ENCODE measurements at regions not wholly inside any gene's neighbourhood (a gene's known extent, or its start where the extent isn't known, plus 50 kb on each side); places are given as distances from the start of the nearest gene placed in this dataset.

DNA sequence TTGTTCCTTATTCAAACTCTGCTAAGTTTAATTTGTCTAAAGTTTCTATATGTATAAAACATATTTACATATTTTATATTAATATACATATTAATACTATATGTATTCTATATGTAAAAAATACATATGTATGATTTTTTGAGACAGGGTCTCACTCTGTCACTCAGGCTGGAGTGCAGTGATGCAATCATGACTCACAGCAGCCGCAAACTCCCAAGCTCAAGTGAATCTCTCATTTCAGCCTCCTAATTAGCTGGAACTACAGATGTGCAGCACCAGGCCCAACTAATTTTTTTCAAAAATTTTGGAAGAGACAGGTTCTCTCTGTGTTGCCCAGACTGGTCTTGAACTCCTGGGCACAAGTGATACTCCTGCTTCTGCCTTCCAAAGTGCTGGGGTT is 684.9 kb downstream of the TRAM1L1 start:
- no peak for DNase-seq

GRCh38 chr4:116397714-116398113 is 687.7 kb downstream of the TRAM1L1 start:
- no peak for DNase-seq

DNA sequence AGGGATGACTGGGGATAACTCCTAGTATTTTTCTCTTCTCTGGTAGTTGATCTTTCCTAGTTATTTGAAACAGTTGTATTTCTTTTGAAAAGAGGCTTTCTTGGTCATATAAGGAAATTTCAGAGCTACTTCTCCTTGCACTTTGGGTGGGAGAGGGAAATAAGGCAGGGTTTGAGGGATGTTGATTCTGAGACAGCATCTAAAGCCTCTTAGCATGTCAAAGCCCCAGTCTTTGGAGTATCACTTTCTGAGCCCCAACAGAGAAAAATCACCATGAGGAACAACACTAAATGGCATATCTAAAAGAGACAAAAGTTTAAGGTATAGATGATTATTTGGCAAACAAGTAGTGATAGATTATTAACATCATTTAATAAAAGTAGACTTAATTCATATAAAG is 688.1 kb downstream of the TRAM1L1 start:
- DNase-seq, result no peak

DNA sequence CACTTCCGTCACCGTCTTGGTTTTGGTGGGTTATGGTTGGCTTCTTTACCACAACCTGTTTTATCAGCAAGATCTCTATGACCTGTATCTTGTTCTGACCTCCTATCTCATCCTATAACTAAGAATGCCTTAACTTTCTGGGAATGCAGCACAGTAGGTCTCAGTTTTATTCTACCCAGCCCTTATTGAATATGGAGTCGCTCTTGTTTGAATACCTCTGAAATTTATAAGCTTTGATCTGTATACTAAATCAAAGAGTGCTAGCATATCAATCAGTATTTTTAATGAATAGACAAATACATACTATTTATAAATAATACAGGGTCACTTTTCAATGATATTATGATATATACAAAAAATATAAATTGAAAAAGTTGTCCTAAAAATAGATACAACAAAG is 690.0 kb downstream of the TRAM1L1 start:
- DNase-seq, result no peak

DNA sequence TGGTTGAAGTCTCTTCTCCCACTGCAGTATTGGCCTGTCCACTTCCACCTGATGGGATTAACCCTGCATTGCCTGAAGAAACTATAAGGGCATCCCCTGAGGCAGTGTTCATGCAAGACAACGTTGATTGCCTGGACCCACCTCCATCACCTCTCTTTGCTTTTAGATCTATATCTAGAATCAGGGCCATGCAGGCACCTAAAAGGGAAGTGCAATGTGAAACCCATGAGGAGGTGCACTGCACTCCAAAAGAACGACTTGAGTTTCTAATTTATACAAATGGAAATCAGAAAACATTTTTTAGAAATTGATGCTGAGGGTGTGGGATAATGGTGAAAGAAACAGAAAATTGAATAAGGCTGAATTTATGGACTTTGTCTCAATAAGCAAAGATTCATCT is 694.4 kb downstream of the TRAM1L1 start:
- DNase-seq, result no peak

GRCh38 chr4:116389139-116389538 is 696.2 kb downstream of the TRAM1L1 start:
- DNase-seq, result no peak

DNA sequence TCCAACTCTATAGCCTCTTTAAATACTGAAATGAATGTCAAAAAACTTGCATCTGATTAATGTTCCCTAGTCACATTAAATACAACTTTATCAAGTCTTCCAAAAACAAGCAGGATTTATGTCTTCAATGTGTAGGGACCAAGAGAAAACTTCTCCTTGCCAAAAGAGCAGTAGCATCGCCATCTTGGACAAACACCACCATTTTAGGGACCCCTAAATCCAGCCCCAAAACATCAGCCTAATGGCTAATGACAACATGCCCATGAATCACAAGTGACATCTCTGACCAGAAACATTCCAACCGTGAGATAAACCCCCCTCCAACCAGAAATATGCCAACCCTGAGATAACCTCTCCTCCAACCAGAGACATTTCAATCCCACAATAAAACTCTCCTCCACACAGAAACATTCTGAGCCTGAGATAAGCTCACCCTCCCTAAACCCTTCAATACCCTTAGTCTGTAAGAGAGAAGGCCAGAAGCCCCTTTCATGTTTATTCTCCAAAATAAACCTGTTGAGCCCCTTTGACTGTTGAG is 697.4 kb downstream of the TRAM1L1 start:
- no peak for DNase-seq

- DNase-seq, result no peak
Observed at GRCh38 chr4:116386856-116387255, 698.5 kb downstream of the TRAM1L1 start.

GRCh38 chr4:116385583-116385982 is 699.8 kb downstream of the TRAM1L1 start:
- DNase-seq, result no peak

DNA sequence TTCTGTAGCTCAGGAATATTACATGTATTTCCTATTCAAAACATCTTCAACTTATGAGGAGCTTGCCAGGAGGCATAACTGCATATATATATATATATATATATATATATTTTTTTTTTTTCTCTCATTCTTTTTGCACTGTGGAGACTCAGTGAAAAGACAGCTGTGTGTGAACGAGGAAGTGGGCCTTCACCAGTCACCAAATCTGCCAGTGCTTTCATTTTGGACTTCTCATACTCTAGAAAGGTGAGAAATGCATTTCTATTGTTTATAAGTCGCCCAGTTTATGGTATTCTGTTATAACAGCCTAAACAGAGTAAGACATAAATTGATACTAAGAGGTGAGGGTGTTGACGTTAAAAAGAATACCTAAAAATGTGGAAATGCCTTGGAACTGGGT is 710.6 kb downstream of the TRAM1L1 start:
- DNase-seq, result no peak

DNA sequence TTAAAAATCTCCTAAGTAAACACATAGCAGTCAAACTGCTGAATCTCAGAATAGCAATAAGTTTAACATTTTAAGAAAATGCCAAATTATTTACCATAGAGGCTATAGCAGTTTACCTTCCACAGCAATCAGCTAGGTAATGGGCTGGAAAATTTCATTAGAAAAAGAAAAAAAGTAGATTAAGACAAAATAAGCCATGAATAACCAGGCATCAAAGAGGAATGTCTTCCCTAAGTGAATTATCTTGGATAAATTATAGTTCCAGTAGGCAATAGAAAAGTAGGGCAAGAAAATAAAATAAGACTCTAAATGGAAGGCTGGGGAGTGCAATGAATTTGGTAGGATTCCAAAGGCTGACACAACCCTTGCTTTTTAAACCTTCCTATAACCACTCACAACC is 722.8 kb downstream of the TRAM1L1 start:
- no peak for DNase-seq

DNA sequence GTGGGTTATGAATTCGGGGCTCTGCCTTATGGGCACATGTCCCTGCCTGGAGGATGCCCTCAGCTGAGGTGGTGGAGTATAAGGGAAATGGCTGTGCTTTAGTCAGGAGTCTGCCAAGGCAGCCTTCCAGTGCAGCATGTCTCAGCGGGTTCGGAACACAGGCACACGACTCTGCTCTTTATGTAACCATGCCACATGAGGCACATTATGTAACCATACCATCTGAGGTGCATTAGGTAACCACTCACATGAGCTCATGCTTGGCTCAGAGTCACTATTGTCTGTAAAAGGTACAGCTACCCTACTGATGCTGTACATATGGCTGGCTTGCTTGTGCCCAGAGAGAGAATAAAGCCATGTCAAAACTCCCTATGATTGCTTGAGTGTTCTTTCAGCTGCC is 723.6 kb downstream of the TRAM1L1 start:
- no peak for DNase-seq

DNA sequence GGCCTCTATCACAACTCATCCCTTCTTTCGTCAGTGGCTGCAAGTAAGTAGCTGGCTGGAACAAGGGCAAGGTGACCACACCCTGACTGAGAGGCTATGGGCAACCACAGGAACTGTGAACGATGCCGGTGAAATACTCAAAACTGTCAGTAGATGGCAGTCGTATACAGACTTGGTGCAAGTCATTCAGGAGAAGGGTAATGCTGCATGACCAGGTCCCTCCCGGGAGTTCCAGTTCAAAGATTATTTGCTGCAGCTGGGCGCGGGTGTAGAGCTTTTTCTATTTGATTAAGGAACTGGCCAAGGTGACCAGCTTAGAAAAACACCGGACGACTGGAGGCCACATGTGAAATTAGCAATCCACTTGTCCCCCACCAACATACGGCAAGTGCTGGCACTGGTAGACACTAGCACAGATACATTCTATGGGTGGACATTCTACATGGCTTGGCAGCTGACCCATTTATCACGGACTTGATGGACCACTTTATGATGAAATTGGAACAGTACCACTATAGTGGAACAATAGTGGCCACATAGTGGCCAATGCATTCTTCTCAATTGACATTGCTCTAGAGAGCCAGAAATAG is 726.6 kb downstream of the TRAM1L1 start:
- peak; percentile 13 for DNase-seq

DNA sequence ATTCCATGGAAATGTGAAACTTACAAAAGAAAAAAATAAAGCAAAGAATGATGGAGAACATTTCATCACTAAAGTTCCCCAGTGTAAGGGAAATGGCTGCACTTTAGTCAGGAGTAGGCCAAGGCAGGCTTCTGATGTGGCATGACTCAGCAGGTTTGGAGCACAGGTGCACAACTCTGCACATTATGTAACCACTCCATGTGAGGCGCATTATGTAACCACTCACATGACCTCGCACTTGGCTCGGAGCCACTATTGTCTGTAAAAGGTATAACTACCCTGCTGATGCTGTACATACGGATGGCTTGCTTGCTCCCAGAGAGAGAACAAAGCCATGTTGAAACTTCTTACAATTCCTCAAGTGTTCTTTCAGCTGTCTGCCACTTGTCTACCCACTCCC is 727.6 kb downstream of the TRAM1L1 start:
- DNase-seq, result no peak

DNA sequence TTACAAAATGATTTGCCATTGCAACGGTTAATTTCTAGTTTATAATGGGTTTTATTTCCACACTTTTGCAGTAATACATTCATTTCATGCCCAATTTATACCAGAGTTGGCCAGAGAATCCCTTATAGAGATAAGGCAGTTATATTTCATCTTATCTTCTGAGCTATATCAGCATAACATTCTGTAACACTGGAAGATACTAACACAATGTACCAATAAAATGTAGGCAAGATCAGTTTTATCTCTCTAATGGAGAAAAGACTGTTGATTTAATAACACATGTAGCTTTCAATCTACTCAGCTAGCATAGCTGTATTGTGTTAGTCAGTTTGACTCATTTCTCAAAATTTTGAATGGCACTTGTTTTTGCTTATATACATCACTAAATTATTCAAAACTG is 738.6 kb downstream of the TRAM1L1 start:
- no peak for DNase-seq

GRCh38 chr4:116343809-116344208 is 741.6 kb downstream of the TRAM1L1 start:
- no peak for DNase-seq

DNA sequence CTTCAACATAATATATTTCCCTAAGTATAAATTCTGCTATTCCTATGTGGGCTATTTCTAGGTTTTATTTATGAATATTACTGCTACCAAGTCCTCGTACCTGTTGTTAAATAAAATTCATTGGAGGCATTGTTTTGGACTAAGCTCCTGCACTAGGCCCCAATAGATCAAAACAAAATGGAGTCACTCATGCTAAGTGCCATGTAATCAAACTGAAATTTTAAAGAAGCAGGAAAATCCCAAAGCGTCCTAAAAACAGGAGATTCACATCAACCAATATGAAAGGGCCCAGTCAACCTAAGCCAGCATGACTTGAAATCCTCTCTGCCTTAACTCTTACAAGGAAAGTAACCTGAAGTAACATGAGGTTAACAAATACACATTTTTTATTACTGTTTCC is 743.2 kb downstream of the TRAM1L1 start:
- DNase-seq, result no peak

DNA sequence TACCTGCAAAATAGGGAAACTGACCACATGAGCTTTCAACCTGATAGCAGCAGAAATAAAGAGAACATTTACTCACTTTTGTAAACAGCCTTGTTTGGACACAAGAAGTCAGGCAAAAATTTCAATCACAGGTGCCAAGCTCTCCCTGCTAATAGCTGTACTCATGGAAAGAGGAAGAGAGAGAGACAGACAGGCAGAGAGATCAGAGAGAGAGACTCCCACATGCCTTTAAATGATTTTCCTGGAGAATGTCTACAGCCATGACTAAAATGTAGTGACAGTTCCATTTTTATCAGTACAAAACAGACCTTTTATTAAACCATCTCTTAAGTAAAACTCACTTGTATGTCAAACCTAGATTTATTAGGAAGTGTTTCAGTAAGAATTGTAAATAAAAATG is 752.9 kb downstream of the TRAM1L1 start:
- DNase-seq, result no peak

- DNase-seq, result no peak
Observed at GRCh38 chr4:116328261-116328860, 757.0 kb downstream of the TRAM1L1 start.

DNA sequence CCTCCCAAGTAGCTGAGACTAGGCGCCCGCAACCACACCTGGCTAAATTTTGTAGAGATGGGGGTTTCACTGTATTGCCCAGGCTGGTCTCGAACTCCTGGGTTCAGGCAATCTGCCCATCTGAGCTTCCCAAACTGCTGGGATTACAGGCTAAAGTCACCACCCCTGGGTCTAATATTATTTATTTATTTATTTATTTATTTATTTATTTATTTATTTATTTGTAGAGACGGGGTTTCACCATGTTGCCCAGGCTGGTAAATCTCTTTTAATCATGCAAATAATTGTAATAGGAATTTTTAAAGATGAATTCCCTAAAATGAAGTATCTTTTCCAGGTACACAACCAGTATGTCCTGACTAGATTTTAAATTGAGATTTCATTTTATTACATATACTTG is 761.8 kb downstream of the TRAM1L1 start:
- no peak for DNase-seq

DNA sequence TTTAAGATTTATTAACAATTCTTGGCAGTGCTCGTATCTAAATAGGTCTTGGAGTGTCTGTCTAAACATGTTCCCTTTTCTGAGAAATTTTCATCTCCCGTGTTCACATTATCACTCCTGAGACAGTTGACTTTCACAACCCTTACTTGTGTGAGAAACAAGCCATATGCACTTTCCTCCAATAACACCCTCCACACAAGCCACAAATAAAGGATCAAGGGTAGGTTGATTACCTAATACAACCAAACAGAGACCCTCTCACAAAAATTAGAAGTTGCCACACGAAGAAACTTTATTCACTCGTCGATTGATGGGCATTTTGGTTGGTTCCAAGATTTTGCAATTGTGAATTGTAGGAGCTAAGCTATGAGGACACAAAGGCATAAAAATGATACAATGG is 763.9 kb downstream of the TRAM1L1 start:
- no peak for DNase-seq

GRCh38 chr4:116320859-116321258 is 764.5 kb downstream of the TRAM1L1 start:
- no peak for DNase-seq

- no peak for DNase-seq
Observed at GRCh38 chr4:116303736-116304188, 781.6 kb downstream of the TRAM1L1 start.

GRCh38 chr4:116302990-116303735 is 782.2 kb downstream of the TRAM1L1 start:
- DNase-seq, result no peak

Data from amniotic stem cell (primary cell).